ENCODE measurements at regions not wholly inside any gene's neighbourhood (a gene's known extent, or its start where the extent isn't known, plus 50 kb on each side); places are given as distances from the start of the nearest gene placed in this dataset.

DNA sequence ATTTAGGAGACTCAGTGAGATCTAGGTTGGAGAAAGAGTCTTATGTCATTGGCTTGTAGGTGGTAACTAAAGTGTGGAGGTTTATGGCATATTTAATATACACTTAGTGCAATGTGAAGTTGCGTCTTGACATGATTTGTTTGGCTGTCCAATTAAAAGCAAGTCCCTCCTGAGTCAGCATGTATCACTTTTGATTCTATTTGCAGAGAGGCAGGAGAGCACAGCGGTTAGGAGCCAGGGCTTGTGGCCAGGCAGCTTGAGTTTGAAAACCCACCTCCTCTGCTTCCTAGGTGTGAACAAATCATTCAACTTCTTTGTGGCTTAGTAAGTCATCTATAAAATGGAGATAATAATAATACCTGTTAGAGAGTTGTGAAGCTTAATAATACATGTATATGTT lies 68.5 kb upstream of the OTX2 start:
- TF ChIP-seq, protein P1, sequence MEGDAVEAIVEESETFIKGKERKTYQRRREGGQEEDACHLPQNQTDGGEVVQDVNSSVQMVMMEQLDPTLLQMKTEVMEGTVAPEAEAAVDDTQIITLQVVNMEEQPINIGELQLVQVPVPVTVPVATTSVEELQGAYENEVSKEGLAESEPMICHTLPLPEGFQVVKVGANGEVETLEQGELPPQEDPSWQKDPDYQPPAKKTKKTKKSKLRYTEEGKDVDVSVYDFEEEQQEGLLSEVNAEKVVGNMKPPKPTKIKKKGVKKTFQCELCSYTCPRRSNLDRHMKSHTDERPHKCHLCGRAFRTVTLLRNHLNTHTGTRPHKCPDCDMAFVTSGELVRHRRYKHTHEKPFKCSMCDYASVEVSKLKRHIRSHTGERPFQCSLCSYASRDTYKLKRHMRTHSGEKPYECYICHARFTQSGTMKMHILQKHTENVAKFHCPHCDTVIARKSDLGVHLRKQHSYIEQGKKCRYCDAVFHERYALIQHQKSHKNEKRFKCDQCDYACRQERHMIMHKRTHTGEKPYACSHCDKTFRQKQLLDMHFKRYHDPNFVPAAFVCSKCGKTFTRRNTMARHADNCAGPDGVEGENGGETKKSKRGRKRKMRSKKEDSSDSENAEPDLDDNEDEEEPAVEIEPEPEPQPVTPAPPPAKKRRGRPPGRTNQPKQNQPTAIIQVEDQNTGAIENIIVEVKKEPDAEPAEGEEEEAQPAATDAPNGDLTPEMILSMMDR (optimal IDR thresholded peaks at IDR 0.05 in 1 of 3, IDR thresholded peaks at IDR 0.05 in 1 of 3, conservative IDR thresholded peaks at IDR 0.05 in 1 of 3; ENCODE audit: extremely low read depth in 1 of 3, insufficient read depth in 2 of 3, low read length in 3 of 3), result no peak
- no peak for TF ChIP-seq EZH2 (IDR thresholded peaks at IDR 0.05; ENCODE audit: low read length)

All from keratinocyte (primary cell).